HG02884 (cell line): ENCODE measurements at regions not wholly inside any gene's neighbourhood (a gene's known extent, or its start where the extent isn't known, plus 50 kb on each side); places are given as distances from the start of the nearest gene placed in this dataset.
"Not testable (repeated sequence)": the region's sequence is repeated elsewhere in the genome, so short reads cannot be mapped to it uniquely, and the experiment has no call there.

Source experiments
- ATAC-seq: cut with Tn5 transposase; IDR thresholded peaks from one replicate; pipeline ENCODE4 v1.9.1; 2021; ENCODE audit warnings: mild to moderate bottlenecking, moderate library complexity; ENCODE audit not compliant: unreplicated experiment

DNA sequence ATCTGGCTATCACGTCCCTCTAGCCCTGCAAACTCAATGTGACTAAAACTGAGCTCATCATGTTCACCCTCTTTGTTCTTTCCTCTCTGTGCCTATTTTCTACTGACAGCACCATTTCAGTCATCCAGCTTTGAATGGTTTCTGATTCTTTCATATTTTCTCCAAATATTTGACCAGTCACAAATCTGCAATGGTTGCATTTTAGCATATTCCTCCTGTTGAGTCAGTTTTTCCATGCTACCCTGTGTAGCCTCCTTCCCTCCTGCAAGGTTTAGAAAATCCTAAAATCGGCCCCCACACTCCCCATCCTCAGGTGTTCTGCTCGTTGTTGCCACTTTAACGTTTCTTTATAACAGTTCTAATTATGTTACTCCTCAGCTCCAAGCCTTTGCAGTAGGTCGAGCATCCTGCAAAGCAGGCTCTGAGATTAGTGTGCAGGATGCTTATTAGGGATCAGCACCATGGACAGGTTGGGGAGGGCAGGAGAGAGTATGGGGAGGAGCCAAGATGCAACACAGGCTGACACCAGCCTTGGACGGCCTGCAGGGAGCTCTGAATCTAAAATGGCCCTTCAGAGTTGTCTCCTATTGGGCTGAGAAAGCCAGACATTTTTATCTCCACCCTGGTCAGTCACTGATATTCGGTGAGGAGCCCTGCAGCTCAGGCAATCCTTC, 531.0 kb upstream of the COBL start:
- ATAC-seq = no peak

DNA sequence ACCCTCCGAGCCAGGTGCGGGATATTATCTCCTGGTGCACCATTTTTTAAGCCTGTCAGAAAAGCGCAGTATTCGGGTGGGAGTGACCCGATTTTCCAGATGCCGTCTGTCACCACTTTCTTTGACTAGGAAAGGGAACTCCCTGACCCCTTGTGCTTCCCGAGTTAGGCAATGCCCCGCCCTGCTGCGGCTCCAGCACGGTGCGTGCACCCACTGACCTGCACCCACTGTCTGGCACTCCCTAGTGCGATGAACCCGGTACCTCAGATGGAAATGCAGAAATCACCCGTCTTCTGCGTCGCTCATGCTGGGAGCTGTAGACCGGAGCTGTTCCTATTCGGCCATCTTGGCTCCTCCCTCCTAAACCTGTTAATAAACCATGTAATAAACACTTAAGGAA, 522.5 kb upstream of the COBL start:
- ATAC-seq = not testable (repeated sequence)

DNA sequence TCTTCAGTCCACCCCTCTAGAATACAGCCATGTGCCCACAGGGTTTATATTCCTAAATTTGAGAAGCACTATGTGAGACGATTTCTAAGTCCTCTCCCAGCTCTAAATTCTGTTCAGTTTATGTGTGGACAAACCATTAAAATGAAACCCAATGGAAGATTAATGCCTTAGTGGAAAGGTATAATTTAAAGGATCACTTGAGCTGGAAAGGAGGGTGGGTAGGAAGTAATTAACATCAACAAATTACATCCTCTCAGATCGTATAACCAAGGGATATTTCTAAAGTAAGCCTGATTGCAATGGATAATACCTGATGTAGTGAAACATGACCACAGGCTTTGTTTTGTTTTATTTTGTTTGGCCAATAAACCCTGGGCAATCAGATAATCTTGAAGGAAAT, 511.0 kb upstream of the COBL start:
- no peak for ATAC-seq

DNA sequence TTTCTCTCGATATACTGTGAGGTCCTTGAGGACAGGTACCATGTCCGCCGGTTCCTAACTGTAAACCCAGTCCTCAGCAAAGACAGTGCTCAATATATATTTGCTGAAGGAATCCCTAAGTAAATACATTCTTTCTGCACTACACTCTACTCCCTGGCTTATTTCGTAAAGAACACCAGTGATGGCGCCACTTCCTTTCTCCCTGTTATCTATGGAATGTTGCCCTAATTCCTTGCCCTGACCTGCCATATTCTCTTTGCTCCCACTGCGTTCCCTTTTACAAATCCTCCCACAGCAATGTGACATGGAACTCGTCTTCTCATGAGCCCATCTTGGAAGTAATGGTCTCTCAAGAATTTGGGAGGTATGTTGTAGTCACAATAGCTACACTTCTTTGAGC, 507.4 kb upstream of the COBL start:
- ATAC-seq = no peak

DNA sequence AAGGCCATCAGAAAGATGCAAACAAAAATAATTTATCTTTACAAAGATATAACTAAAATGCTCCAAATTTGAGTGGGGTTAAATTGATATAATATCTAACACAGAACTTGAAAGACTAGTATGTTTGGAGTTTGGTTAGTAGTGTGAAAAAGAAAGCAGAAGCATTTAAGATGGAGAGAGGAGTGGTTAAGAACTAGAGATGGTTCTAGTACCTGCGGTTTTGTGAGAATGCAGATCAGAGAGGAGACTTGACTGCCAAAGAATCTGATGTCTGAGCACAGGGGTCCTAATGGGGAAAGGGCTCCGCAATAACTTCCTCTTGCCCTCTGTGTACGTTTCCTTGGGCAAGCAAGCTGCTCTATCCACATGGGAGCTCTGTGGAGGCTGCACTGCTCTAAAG, 506.8 kb upstream of the COBL start:
- ATAC-seq = no peak

DNA sequence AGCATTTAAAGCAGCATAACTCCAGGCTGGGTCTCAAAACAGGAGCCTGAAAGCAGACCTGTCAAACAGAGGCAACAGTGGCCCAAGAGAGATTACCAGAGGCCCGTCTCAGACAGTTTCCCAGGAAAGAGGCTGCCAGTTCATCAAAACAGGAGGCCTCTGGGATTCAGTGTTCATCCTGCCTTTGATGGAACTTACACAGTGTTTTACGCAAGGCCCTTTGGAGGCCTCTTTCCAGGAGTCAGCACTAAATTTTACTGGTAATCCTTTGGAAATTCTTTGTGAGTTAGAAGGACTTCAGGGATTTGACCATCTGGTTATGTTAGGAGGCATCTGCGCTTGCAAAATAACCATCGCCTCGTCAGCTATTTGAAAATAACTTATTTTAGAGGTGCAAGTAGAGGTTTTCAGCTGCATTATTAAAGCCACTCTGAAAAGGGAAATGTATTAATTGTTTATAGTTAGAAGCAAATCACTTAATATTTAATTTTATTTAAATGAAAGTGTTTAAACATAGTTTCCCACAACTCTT, 501.2 kb upstream of the COBL start:
- ATAC-seq = no peak

- ATAC-seq = not testable (repeated sequence)
These were observed 489.3 kb upstream of the COBL start for GRCh38 chr7:51805783-51806431.

DNA sequence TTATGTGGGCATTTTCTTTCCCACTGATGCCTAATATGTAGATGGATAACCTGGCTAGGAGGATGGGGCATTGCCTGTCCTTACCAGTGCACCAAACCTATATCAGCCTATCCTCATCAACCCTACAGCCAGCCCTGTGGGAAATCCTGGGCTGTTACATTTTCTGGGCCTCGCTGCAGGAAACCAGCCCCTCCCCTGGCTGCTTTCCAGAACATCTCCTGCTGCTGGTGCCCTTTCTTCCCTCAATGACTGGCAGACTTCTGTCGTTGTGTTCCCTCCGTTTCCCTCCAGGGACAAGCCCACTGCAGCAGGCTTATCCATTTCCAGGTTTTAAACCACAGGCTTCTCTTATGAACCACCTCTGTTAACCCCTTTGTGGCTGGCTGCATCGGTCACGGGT, 486.1 kb upstream of the COBL start:
- ATAC-seq = no peak

- no peak for ATAC-seq
These were observed 480.8 kb upstream of the COBL start for GRCh38 chr7:51797371-51797770.

DNA sequence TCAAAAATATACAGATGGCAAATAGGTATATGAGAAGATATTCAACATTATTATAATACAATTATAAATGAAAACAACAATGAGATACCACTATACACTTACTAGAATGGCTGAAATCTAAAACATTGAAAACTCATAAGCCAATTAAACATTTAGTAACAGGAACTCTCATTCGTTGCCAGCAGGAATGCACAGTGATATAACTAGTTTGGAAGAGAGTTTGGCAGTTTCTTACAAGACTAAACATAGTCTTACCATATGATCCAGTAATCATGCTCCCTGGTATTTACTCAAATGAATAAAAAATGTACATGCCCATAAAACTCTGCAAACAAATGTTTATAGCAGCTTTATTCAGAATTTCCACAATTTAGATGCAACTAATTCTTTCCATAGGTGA, 476.2 kb upstream of the COBL start:
- ATAC-seq = no peak

- ATAC-seq = no peak
These were observed 472.9 kb upstream of the COBL start for GRCh38 chr7:51789489-51789888.

- ATAC-seq = no peak
These were observed 469.7 kb upstream of the COBL start for GRCh38 chr7:51786284-51786683.

DNA sequence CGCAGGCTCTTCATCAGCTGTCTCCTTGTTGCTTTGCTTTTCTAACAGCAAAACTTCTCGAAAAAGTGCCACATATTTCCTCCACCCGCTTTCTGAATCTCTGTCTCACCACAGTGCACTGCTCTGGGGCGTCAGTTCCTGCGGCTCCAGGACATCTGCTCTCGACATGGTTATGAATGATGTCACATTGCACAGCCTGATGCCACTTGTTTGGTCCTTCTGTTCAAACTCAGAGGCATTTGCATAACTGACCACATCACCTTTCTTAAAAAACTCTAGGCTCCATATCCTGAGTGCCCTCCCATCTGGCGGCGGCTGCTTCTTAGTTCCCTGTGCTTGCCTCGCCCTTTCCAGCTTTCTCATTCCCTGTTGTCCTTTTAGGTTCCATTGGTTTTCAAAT, 469.3 kb upstream of the COBL start:
- no peak for ATAC-seq

DNA sequence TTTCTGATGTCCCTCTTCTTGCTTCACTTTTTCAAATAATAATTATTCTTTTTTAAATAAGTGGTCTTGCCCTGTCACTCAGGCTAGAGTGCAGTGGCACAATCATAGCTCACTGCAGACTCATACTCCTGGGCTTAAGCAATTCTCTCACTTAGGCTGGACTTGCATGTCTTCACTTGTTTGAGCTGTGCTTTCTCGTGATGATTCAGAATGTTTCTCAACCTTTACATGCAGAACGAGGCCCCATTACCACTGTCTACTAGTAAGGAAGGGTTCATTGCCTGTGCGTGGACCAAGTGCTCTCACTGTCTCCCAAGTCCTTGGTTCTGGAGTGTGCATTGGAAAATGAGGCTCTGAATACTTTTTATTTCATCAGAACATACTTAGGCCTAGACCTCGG, 468.6 kb upstream of the COBL start:
- no peak for ATAC-seq

DNA sequence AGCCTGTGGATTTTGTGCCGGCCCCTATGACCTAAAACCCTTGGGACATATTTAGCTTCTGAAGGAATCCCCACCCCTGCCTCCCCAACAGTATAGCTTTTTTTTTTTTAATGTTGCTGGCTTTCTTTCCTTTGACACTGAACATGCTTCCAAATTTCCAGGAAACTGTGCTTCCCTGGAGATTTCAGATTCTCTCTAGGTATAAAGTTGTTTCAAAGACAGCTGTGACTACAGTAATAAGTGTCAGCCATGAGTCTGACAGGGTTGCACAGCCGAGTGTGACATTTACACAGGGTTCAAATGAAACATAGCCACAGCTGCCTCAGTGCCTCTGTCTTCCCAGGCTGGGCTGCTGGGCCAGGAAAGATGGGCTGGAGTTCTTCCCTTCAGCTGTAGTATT, 466.6 kb upstream of the COBL start:
- no peak for ATAC-seq

DNA sequence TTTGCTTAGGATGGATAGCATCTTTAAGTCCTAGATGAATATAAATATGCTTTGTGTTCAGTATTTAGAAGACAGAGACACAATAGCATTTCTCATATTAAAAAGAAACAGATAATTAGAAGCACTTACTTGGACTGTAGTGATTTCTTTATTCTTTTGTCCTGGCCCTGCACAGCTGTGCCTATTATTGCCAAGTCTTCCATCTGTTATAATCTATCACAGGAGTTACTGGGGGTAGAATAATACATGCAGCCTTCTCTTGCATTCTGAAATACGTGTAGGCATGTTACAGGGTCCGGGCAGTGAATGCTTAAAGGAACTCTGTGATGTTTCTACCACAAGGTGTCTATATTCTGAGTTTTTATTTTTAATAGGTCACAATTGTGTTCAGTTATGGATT, 461.5 kb upstream of the COBL start:
- no peak for ATAC-seq

- ATAC-seq = no peak
These were observed 457.6 kb upstream of the COBL start for GRCh38 chr7:51774178-51774577.

DNA sequence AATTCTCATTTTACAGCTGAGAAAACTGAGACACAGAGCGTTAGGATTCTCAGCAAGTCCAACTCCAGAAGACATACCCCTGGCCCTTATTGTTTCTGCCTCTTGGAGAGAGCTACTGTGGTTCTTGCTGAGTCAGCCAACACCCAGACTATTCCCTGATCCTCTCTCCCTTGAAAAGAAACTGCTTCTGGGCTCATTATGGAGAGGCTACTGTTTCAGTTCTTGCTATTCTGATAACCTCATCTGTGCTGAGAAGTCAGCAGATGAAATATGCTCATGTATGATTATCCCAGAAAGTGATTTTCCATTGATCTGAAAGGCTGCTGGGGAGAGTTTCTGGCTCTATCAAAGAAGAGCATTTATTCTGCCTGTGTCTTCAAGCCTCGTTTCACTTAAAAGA, 455.6 kb upstream of the COBL start:
- ATAC-seq = no peak

- no peak for ATAC-seq
These were observed 448.4 kb upstream of the COBL start for GRCh38 chr7:51764976-51765375.

DNA sequence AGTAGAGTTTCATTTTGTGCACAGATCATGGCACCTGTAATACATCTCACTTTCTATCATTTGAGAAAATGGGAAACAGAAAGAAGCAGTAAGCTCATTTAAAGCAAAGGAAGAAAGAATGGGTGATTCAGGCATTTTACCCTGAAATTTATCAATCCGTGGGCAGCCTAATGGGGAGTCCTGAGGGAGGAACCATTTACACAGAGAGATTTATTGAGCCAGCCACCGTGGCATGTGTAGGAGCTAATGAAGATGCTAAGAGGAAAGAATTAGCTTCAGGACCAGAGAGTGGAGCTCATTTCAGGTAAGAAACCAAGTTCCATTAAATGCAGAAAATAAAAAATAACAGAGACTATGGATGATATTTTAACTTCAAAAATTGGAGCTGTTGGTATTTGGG, 443.4 kb upstream of the COBL start:
- ATAC-seq = no peak

DNA sequence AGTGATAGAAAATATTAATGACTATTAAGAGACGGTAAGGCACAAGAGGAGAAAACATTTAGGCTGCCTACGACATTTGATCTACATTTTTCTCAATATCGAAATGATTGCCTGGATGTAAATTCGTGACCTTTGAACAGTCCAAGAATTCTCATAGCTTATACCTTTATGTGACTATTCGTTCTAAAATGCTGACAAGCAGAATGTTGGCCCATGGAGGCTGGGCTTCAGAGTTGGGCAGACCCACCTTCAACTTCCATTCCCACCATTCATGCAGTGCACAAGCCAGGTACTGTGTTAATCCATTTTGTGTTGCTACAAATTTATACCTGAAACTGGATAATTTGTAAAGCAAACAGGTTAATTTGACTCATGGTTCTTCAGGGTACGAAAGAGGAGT, 441.4 kb upstream of the COBL start:
- ATAC-seq = no peak

GRCh38 chr7:51732951-51733350, 416.3 kb upstream of the COBL start:
- no peak for ATAC-seq

DNA sequence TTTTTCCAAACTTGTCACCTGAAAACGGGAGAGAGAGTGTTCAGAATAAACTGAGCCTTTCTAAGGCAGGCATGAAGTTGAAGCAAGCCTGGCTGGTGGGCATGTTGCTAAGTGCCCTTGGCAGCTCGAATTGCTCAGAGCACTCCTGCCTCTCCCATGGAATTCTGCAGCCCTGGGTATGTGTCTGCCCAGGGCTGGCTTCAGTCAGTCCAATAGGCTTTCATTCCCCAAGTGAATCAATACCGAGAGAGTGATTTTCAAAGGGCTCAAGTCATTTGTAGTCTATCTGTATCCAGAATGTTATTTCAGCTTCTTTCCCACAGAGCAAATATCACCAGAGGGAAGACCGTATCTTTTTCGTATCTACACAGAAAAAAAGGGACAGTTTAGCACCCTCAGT, 415.5 kb upstream of the COBL start:
- no peak for ATAC-seq
